HEK293T (cell line): ENCODE measurements at regions not wholly inside any gene's neighbourhood (a gene's known extent, or its start where the extent isn't known, plus 50 kb on each side); places are given as distances from the start of the nearest gene placed in this dataset.

Source experiments
- FOXM1 ChIP-seq: fragments of 450-650 bp; IDR thresholded peaks from 2 replicates; pipeline ENCODE4 v1.6.1; 2017; ENCODE audit warnings: mild to moderate bottlenecking, borderline replicate concordance
- HDGF ChIP-seq: fragments of 450-650 bp; IDR thresholded peaks from 2 replicates; pipeline ENCODE4 v1.6.1; 2017; ENCODE audit warnings: antibody characterized with exemption, borderline replicate concordance
- LEF1 ChIP-seq: fragments of 450-650 bp; IDR thresholded peaks from 2 replicates; pipeline ENCODE4 v1.6.1; 2017; ENCODE audit warnings: mild to moderate bottlenecking, borderline replicate concordance
- NFRKB ChIP-seq: fragments of 450-650 bp; IDR thresholded peaks from 2 replicates; pipeline ENCODE4 v1.6.1; 2016; ENCODE audit warnings: mild to moderate bottlenecking, moderate library complexity
- ZNF384 ChIP-seq: fragments of 450-650 bp; IDR thresholded peaks from 2 replicates; pipeline ENCODE4 v1.6.1; 2016

DNA sequence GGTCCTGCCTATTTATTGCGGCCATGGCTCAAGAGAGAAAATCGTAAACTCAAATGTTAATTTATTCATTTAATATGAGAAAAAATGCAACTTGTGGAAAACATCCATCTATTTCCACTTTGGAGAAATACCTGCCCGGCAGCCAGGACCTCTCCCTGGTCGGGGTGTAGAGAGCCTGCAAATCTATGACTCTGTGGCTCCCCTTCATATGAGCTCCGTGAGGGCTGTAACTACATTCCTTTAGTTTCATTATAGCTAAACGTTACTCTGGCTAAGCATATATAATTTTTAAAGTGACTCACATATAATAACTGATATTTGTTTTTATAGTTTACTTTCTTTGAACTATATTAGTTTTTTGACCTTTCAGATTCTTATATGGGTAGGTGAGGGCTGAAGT is 857.8 kb upstream of the FAT3 start:
- TF ChIP-seq LEF1 (no peak), HDGF (no peak), ZNF384 (no peak), NFRKB (no peak), FOXM1 (no peak)
